ENCODE measurements at regions not wholly inside any gene's neighbourhood (a gene's known extent, or its start where the extent isn't known, plus 50 kb on each side); places are given as distances from the start of the nearest gene placed in this dataset.

DNA sequence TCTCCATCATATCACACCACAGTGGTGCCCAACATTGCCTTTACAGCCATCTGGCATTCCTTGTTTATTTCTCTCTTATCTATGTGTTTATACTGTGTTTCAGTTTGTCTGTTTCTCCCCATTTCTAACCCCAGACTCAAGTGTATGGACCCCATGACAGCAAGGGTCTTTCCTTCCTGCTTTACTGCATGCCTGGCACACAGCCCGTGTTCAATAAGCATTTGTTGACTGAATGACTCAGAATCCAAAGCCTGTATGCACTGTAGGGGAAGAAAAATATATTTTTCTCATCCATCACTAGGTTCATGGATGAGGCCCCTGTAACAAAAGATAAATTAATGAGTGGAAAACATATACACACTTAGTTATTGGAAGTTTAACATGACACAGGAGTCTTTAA, 190.8 kb upstream of the SEMA6A start:
- Mint-ChIP-seq H3K27me3 (ENCODE audit: insufficient read depth, low read depth) (peaks cover 10% of the 10 kb centered on the region), H3K4me3 (no peak overlapping the region), H3K36me3 (no peaks in the 10 kb centered on the region), H3K4me1 (peaks cover 34% of the 10 kb centered on the region), H3K9me3 (no peaks in the 10 kb centered on the region), H3K27ac (peak overlapping the region; percentile 23)
- peaks cover 21% of the 10 kb centered on the region for H3F3A ChIP-seq (ENCODE audit: low read depth)
- H3K4me1 ChIP-seq: peaks cover 34% of the 10 kb centered on the region
- no peak overlapping the region for H3K9ac ChIP-seq
- DNase-seq (ENCODE audit: low spot score): no peak
- no peaks in the 10 kb centered on the region for H3K36me3 ChIP-seq
- no peaks in the 10 kb centered on the region for H3K27me3 ChIP-seq
- H3K9me3 ChIP-seq (ENCODE audit: low read depth): no peaks in the 10 kb centered on the region
- H3K4me3 ChIP-seq: no peak overlapping the region
- no peaks in the 10 kb centered on the region for H4K20me1 ChIP-seq (ENCODE audit: low read depth)
- H2AFZ ChIP-seq (replicated peaks): no peak overlapping the region
- H3K4me2 ChIP-seq: no peak overlapping the region
- H3K79me2 ChIP-seq (ENCODE audit: low read depth): no peaks in the 10 kb centered on the region
- no peak overlapping the region for H3K27ac ChIP-seq
- TF ChIP-seq CTCF (IDR thresholded peaks at IDR 0.05) (no peak), EZH2 (IDR thresholded peaks at IDR 0.05) (no peak), EZH2phosphoT487 (IDR thresholded peaks at IDR 0.05) (no peak)

DNA sequence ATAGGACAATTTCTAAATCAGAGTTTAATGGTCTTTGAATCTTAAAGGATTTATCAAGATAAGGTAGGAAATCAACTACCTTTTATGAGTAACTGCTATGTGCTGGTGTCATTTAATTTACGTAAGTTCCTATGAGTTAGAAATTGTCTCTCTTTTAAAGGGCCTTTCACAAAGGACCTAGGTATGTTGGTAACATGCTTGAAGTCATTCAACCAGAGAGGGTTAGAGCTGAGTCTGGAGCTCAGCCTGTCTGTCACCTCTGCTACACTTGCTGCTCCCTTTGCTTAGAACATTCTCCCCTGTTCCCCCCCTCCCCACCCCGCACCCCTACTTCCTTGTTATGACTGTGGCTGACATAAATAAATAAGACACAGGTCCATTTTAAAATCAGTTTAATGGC, 190.3 kb upstream of the SEMA6A start:
- H2AFZ ChIP-seq (replicated peaks): no peak overlapping the region
- peaks cover 10% of the 10 kb centered on the region for H3K27me3 Mint-ChIP-seq (ENCODE audit: insufficient read depth, low read depth)

GRCh38 chr5:116763987-116764866, 189.6 kb upstream of the SEMA6A start:
- peaks cover 33% of the 10 kb centered on the region for H3F3A ChIP-seq (ENCODE audit: low read depth)
- Mint-ChIP-seq H3K4me1 (peaks cover 46% of the 10 kb centered on the region), H3K9me3 (no peaks in the 10 kb centered on the region), H3K36me3 (no peaks in the 10 kb centered on the region), H3K27ac (no peak overlapping the region), H3K27me3 (ENCODE audit: insufficient read depth, low read depth) (peaks cover 10% of the 10 kb centered on the region), H3K4me3 (peak overlapping the region; percentile 42)
- no peak overlapping the region for H3K4me3 ChIP-seq
- peak overlapping the region; percentile 46 for H2AFZ ChIP-seq (replicated peaks)
- no peaks in the 10 kb centered on the region for H3K27me3 ChIP-seq
- no peak overlapping the region for H3K27ac ChIP-seq
- H3K4me1 ChIP-seq: peaks cover 41% of the 10 kb centered on the region
- no peaks in the 10 kb centered on the region for H3K79me2 ChIP-seq (ENCODE audit: low read depth)
- H3K36me3 ChIP-seq: no peaks in the 10 kb centered on the region
- H3K9ac ChIP-seq: no peak overlapping the region
- TF ChIP-seq CTCF (IDR thresholded peaks at IDR 0.05) (no peak), EZH2 (IDR thresholded peaks at IDR 0.05) (no peak), EZH2phosphoT487 (IDR thresholded peaks at IDR 0.05) (no peak)
- no peaks in the 10 kb centered on the region for H3K9me3 ChIP-seq (ENCODE audit: low read depth)
- H4K20me1 ChIP-seq (ENCODE audit: low read depth): no peaks in the 10 kb centered on the region
- H3K4me2 ChIP-seq: no peak overlapping the region
- no peak for DNase-seq (ENCODE audit: low spot score)

More for the DNA sequence above, 190.3 kb upstream of the SEMA6A start:
- DNase-seq (ENCODE audit: low spot score): no peak
- H3K9ac ChIP-seq: no peak overlapping the region
- no peaks in the 10 kb centered on the region for H3K9me3 ChIP-seq (ENCODE audit: low read depth)
- H3K4me2 ChIP-seq: no peak overlapping the region
- H3K4me3 Mint-ChIP-seq: no peak overlapping the region
- H3K79me2 ChIP-seq (ENCODE audit: low read depth): no peaks in the 10 kb centered on the region
- no peaks in the 10 kb centered on the region for H4K20me1 ChIP-seq (ENCODE audit: low read depth)
- H3K27ac Mint-ChIP-seq: no peak overlapping the region
- H3K27ac ChIP-seq: no peak overlapping the region
- H3K4me1 Mint-ChIP-seq: peaks cover 39% of the 10 kb centered on the region
- no peaks in the 10 kb centered on the region for H3K36me3 ChIP-seq
- H3F3A ChIP-seq (ENCODE audit: low read depth): peaks cover 26% of the 10 kb centered on the region
- H3K4me1 ChIP-seq: peaks cover 37% of the 10 kb centered on the region
- no peaks in the 10 kb centered on the region for H3K36me3 Mint-ChIP-seq
- TF ChIP-seq CTCF (IDR thresholded peaks at IDR 0.05): no peak
- TF ChIP-seq EZH2 (IDR thresholded peaks at IDR 0.05): no peak
- TF ChIP-seq EZH2phosphoT487 (IDR thresholded peaks at IDR 0.05): no peak
- no peaks in the 10 kb centered on the region for H3K27me3 ChIP-seq
- H3K4me3 ChIP-seq: no peak overlapping the region
- no peaks in the 10 kb centered on the region for H3K9me3 Mint-ChIP-seq

Measured in neural progenitor cell (in vitro differentiated cells).